Aorta (tissue), 5 donors: ENCODE measurements at regions not wholly inside any gene's neighbourhood (a gene's known extent, or its start where the extent isn't known, plus 50 kb on each side); places are given as distances from the start of the nearest gene placed in this dataset.

Experiments
- ATAC-seq: fragments of 200-7000 bp; cut with Tn5 transposase; one replicate; pipeline ENCODE4 v1.9.1; 2022; ENCODE audit warnings: moderate library complexity; ENCODE audit not compliant: low FRiP score
- DNase-seq, 2 donors: peaks; one replicate each; pipeline ENCODE4 v3.0.0-alpha.2; 2020
- H3K27ac ChIP-seq, 2 donors: one replicate each; pipeline ENCODE4 v1.5.1; 2013; ENCODE audit warnings: low read length in 2 of 2, mild to moderate bottlenecking in 2 of 2, moderate library complexity in 2 of 2, control low read depth in 1 of 2, inconsistent platforms in 1 of 2, low read depth in 1 of 2
- H3K27me3 ChIP-seq, 2 donors: one replicate each; pipeline ENCODE4 v1.6.1; 2013; ENCODE audit warnings: control low read depth in 1 of 2, low read length in 1 of 2, mild to moderate bottlenecking in 1 of 2, moderate library complexity in 1 of 2; ENCODE audit not compliant: insufficient read depth in 2 of 2, control insufficient read depth in 1 of 2
- H3K36me3 ChIP-seq, 2 donors: one replicate each; pipeline ENCODE4 v1.6.1; 2013; ENCODE audit warnings: control low read depth in 1 of 2, low read length in 1 of 2, mild to moderate bottlenecking in 1 of 2; ENCODE audit not compliant: insufficient read depth in 2 of 2, control insufficient read depth in 1 of 2
- H3K4me1 ChIP-seq, 2 donors: one replicate each; pipeline ENCODE4 v1.6.1; 2013; ENCODE audit warnings: low read length in 2 of 2, control low read depth in 1 of 2, mild to moderate bottlenecking in 1 of 2, moderate library complexity in 1 of 2; ENCODE audit not compliant: insufficient read depth in 2 of 2, control insufficient read depth in 1 of 2
- H3K4me3 ChIP-seq, 2 donors: one replicate each; pipeline ENCODE4 v1.5.1; 2013; ENCODE audit warnings: low read length in 2 of 2, control low read depth in 1 of 2, mild to moderate bottlenecking in 1 of 2
- H3K9me3 ChIP-seq: one replicate; pipeline ENCODE4 v1.6.1; 2013; ENCODE audit warnings: mild to moderate bottlenecking, low read length; ENCODE audit not compliant: control insufficient read depth
- WGBS, 2 donors: extraction: QIAGEN DNeasy Blood & Tissue Kit; methylation state at CpG; one replicate each; pipeline ENCODE4 v1.1.7; 2013; 5-methylcytosine and 5-hydroxymethylcytosine counted together
- intact Hi-C, 2 donors: fragments of 100-400 bp; cut with DNase I; formaldehyde crosslinking; loops; one replicate each; pipeline versions ENCODE4 v1.14.2 to v1.15.0; 2022
- donor health status: healthy with polysubstance abuse.
- donor health status: Bipolar disorder and iron deficiency.
- donor health status: DM: no; HTN: no; CAD: no.
- donor health status: DM: no; HTN: no; CAD: no.
- donor health status: DM: yes; HTN: yes; CAD: no.

- 83 to 86% methylated on average over 2 of the region's 2 CpGs for WGBS, 2 donors
- Histone ChIP-seq H3K4me3 (no peak overlapping the region), H3K27ac (no peak overlapping the region), H3K36me3 (no peaks in the 10 kb centered on the region), H3K27me3 (no peaks in the 10 kb centered on the region), H3K9me3 (no peaks in the 10 kb centered on the region), H3K4me1 (peaks cover 0 to 4% of the 10 kb centered on the region in 2 donors)
- intact Hi-C loops, result no loop called here
- DNase-seq (no peak), ATAC-seq (no peak)
Observed at GRCh38 chr2:164285576-164285975, 335.7 kb downstream of the GRB14 start.

GRCh38 chr2:164281896-164282295 is 339.4 kb downstream of the GRB14 start:
- no peak for DNase-seq
- Histone ChIP-seq H3K36me3 (no peaks in the 10 kb centered on the region), H3K27ac (no peak overlapping the region), H3K4me1 (no peaks in the 10 kb centered on the region), H3K4me3 (no peak overlapping the region), H3K9me3 (no peaks in the 10 kb centered on the region), H3K27me3 (no peaks in the 10 kb centered on the region)
- WGBS, 2 donors, result 87 to 94% methylated on average over 1 of the region's 1 CpG
- intact Hi-C loops, result no loop called here
- no peak for ATAC-seq

DNA sequence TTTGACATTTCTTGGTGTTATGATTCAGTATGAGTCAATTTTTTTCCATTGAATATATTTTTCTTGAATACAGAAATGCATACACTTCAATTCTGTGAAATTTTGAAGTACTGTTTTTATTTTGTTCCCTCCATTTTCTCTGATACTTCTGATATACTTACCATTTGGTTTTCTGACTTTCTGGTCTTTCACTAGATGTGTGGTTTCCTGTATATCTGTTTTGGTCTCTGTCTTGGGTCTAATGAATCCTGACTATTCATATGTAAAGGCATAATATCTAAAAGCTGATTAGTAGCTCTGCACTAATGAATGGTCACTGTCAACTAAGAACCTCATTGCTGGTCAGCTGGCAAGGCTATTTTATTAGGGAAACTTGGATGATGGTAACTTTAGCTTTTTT is 345.6 kb downstream of the GRB14 start:
- intact Hi-C loops, result no loop called here
- H3K27ac ChIP-seq, result no peak overlapping the region
- ATAC-seq, result no peak
- H3K36me3 ChIP-seq, result no peaks in the 10 kb centered on the region
- DNase-seq, result no peak
- no peaks in the 10 kb centered on the region for H3K9me3 ChIP-seq
- no peaks in the 10 kb centered on the region for H3K4me1 ChIP-seq
- H3K4me3 ChIP-seq, result no peak overlapping the region
- H3K27me3 ChIP-seq, result no peaks in the 10 kb centered on the region

DNA sequence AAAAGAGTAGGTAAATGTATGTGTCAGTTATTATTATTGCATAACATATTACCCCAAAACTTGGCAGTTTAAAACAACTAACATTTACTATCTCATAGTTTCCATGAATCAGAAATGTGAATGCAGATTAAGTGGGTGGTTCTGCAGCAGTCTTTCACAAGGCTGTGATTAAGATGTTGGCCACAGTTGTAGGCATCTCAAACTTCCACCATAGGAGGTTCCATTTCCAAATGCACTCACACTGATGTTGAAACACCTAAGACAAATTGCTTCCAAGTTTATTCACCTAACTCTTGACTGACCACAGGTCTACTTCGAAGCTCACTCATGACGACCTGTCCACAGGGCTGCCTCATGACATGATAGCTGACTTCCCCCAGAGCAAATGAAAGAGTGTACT is 360.8 kb downstream of the GRB14 start:
- ATAC-seq, result no peak
- peaks cover 0 to 2% of the 10 kb centered on the region in 2 donors for H3K4me1 ChIP-seq
- WGBS, 2 donors, result 71 to 76% methylated on average over 2 of the region's 2 CpGs

DNA sequence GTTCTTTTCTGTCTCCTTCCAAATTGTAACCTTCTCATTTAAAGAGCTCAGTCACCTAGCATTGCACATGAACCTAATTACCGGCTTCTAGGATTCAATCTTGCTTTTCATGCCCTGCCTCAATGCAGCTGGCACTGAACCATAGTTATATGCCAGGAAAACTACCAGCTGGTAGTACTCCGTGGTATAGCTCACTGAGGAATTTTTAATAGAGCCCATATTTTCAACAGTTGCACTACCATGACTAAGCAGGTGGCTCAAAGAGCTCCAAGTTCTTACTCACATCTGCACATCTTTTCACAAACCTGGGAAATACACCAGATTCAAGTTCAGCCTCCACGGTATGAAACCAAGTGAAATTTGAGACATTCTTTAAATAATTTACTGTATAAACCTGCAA is 363.5 kb downstream of the GRB14 start:
- H3K36me3 ChIP-seq, result no peaks in the 10 kb centered on the region
- intact Hi-C loops, result no loop called here
- no peak overlapping the region for H3K4me3 ChIP-seq
- no peaks in the 10 kb centered on the region for H3K9me3 ChIP-seq
- peaks cover 0 to 2% of the 10 kb centered on the region in 2 donors for H3K4me1 ChIP-seq
- WGBS, 2 donors, result 9 to 12% methylated on average over 3 of the region's 3 CpGs
- no peak for ATAC-seq
- no peaks in the 10 kb centered on the region for H3K27me3 ChIP-seq
- DNase-seq, result no peak
- no peak overlapping the region for H3K27ac ChIP-seq

More for the DNA sequence above, 360.8 kb downstream of the GRB14 start:
- no peaks in the 10 kb centered on the region for H3K9me3 ChIP-seq
- H3K27ac ChIP-seq, result no peak overlapping the region
- no peaks in the 10 kb centered on the region for H3K36me3 ChIP-seq
- intact Hi-C loops, result no loop called here
- H3K4me3 ChIP-seq, result no peak overlapping the region
- no peaks in the 10 kb centered on the region for H3K27me3 ChIP-seq
- no peak for DNase-seq

- Histone ChIP-seq H3K9me3 (no peaks in the 10 kb centered on the region), H3K36me3 (no peaks in the 10 kb centered on the region), H3K4me3 (no peak overlapping the region), H3K27me3 (no peaks in the 10 kb centered on the region), H3K27ac (no peak overlapping the region), H3K4me1 (no peaks in the 10 kb centered on the region)
- WGBS, 2 donors, result 55 to 79% methylated on average over 2 of the region's 2 CpGs
- ATAC-seq, result no peak
- intact Hi-C loops, result no loop called here
- no peak for DNase-seq
Observed at GRCh38 chr2:164252568-164253287, 368.6 kb downstream of the GRB14 start.

- ATAC-seq (no peak), DNase-seq (no peak)
- Histone ChIP-seq H3K27ac (no peak overlapping the region), H3K4me1 (no peaks in the 10 kb centered on the region), H3K36me3 (no peaks in the 10 kb centered on the region), H3K9me3 (no peaks in the 10 kb centered on the region), H3K4me3 (no peak overlapping the region), H3K27me3 (no peaks in the 10 kb centered on the region)
- intact Hi-C loops, result no loop called here
Observed at GRCh38 chr2:164243315-164243714, 378.0 kb downstream of the GRB14 start.

- Histone ChIP-seq H3K4me1 (no peaks in the 10 kb centered on the region), H3K4me3 (no peak overlapping the region), H3K36me3 (no peaks in the 10 kb centered on the region), H3K27me3 (no peaks in the 10 kb centered on the region), H3K9me3 (no peaks in the 10 kb centered on the region), H3K27ac (no peak overlapping the region)
- ATAC-seq (no peak), DNase-seq (no peak)
- WGBS, 2 donors, result 96 to 97% methylated on average over 3 of the region's 3 CpGs
- intact Hi-C loops, result no loop called here
Observed at GRCh38 chr2:164242409-164242808, 378.9 kb downstream of the GRB14 start.

DNA sequence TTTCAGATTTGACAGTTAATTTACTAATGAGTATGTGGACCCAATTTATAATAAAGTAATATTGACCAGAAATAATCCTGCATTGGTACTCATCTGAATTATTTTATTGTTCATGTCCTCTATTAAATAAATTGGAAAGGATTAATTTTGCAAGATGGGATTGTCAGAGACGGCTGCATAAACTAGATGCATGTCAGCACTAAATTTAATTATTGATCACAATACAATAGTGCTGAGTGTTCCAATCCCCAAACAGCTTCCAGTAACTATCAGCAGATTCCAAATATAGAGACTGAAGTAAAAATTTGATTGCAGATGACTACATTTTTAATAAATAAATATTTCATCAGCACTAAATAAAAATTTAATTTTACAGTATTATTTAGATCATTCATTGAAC is 387.2 kb downstream of the GRB14 start:
- no peaks in the 10 kb centered on the region for H3K9me3 ChIP-seq
- DNase-seq (no peak), ATAC-seq (no peak)
- H3K27ac ChIP-seq, result no peak overlapping the region
- no peaks in the 10 kb centered on the region for H3K4me1 ChIP-seq
- H3K4me3 ChIP-seq, result no peak overlapping the region
- intact Hi-C loops, result no loop called here
- H3K27me3 ChIP-seq, result no peaks in the 10 kb centered on the region
- H3K36me3 ChIP-seq, result no peaks in the 10 kb centered on the region
- 93 to 94% methylated on average over 1 of the region's 1 CpG for WGBS, 2 donors
